Fibroblast of pulmonary artery (primary cell): ENCODE measurements at regions not wholly inside any gene's neighbourhood (a gene's known extent, or its start where the extent isn't known, plus 50 kb on each side); places are given as distances from the start of the nearest gene placed in this dataset.
"Not testable (repeated sequence)": the region's sequence is repeated elsewhere in the genome, so short reads cannot be mapped to it uniquely, and the experiment has no call there.

Experiments
- DNase-seq: peaks from one replicate; pipeline ENCODE4 v3.0.0-alpha.2; 2010; ENCODE audit warnings: low read depth
- H3K4me3 ChIP-seq: replicated peaks from 2 replicates; pipeline ENCODE4 v1.5.1; 2011; ENCODE audit warnings: low read depth, mild to moderate bottlenecking, control low read depth, low read length, moderate library complexity
- TF ChIP-seq, protein P1 (sequence below): IDR thresholded peaks from 2 replicates; pipeline ENCODE4 v1.5.1; 2011; ENCODE audit warnings: mild to moderate bottlenecking, control low read depth, low read length, inconsistent platforms; ENCODE audit errors: missing control alignments

DNA sequence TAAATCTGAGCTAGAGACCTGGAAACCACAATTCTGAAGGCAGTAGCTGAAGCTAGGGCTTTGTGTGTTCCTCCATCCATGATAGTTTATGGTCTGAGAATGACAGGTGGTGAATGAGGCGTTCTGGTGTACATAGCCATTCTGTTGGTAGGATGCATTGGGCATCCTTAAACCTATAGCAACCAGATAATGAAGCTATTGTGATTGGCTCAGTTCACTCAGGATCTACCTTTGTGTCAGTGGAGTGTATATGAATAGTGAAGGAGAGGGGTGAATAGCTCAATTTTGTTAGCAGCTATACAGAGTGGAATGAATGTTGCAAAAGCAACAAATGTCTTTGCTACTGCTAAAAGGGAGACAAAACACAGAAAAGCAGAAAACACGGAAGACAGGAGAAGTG, 80.0 kb upstream of the PCDH20 start:
- TF ChIP-seq, protein P1, sequence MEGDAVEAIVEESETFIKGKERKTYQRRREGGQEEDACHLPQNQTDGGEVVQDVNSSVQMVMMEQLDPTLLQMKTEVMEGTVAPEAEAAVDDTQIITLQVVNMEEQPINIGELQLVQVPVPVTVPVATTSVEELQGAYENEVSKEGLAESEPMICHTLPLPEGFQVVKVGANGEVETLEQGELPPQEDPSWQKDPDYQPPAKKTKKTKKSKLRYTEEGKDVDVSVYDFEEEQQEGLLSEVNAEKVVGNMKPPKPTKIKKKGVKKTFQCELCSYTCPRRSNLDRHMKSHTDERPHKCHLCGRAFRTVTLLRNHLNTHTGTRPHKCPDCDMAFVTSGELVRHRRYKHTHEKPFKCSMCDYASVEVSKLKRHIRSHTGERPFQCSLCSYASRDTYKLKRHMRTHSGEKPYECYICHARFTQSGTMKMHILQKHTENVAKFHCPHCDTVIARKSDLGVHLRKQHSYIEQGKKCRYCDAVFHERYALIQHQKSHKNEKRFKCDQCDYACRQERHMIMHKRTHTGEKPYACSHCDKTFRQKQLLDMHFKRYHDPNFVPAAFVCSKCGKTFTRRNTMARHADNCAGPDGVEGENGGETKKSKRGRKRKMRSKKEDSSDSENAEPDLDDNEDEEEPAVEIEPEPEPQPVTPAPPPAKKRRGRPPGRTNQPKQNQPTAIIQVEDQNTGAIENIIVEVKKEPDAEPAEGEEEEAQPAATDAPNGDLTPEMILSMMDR: no peak
- no peak for DNase-seq
- no peak overlapping the region for H3K4me3 ChIP-seq

DNA sequence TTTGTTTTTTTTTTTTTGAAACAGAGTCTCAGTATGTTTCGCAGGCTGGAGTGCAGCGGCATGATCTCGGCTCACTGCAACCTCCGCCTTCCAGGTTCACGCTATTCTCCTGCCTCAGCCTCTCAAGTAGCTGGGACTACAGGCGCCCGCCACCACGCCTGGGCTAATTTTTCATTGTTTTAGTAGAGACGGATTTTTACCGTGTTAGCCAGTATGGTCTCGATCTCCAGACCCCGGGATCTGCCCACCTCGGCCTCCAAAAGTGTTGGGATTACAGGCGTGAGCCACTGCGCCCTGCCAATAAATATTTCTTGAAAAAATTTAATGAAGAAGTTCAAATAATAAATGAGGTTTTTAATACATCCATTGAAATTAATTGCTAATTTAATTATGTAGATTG, 77.9 kb upstream of the PCDH20 start:
- not testable (repeated sequence) for H3K4me3 ChIP-seq, DNase-seq

DNA sequence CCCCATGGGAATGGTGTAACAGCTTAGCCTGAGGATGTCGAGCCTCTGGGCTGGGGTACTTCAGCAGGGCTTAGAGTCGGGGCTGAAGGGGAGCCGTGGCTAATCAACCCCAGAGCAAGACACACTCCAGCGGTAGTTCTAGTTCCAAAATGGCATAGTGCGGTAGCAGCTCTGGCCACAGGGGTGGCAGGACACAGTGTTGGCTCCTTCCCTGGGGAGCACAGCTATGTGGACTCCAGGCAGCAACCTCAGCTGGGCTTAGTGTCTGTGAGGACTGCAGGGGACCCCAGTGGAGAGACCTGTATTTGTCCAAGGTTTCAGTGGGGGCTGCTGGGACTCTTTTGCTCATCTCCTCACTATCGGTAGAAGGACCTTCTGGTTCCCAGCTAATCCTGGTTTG, 70.8 kb upstream of the PCDH20 start:
- DNase-seq: no peak
- TF ChIP-seq, protein P1: no peak
- H3K4me3 ChIP-seq: no peak overlapping the region

DNA sequence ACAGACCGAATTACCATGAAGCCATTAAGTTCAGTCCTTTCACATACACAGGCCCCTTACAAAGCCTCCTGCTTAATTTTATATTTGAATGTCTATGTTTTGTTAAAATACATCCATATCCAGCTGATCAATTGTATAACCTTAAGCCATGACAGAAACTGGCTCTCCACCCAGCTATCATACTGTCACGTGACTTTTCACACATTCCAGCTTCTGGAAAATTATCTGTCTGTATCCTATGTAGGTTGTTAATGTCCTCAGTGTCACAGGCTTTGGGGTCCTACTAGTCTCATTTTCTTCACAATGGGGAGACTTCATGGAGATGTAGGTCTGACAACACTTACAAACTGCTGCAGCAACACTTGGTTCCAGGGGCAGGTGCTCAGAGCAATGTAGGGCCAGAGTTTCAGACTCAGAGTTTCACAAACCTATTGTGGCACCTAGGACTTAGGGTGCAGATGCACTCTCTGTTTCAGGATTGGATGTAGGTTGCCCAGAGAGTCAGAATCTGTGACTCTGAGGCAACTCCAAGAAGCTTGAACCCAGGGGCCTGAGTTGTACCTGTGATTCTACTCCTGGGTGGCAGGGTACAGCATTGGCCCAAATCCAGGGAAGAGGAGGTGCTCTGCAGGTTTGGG, 69.6 kb upstream of the PCDH20 start:
- TF ChIP-seq, protein P1: no peak
- no peak for DNase-seq
- H3K4me3 ChIP-seq: no peak overlapping the region

DNA sequence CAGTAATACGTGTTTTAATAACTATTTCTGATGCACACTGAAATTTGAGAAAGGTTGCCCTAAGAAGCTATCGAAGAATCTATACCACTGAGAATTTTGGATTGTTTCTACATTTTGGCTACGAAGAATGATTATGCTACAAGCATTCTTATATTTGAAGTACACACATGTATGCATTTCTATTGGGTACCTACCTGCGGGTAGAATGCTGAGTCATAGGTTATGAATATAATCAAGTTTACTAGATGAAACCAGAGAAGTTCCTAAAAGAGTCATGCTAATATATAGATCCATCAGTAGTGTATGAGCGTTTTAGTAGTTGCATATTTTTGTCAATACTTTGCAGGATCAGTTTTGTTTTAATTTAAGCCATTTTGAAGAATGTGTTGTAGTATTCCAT, 62.0 kb upstream of the PCDH20 start:
- TF ChIP-seq, protein P1: no peak
- DNase-seq: no peak
- H3K4me3 ChIP-seq: no peak overlapping the region

DNA sequence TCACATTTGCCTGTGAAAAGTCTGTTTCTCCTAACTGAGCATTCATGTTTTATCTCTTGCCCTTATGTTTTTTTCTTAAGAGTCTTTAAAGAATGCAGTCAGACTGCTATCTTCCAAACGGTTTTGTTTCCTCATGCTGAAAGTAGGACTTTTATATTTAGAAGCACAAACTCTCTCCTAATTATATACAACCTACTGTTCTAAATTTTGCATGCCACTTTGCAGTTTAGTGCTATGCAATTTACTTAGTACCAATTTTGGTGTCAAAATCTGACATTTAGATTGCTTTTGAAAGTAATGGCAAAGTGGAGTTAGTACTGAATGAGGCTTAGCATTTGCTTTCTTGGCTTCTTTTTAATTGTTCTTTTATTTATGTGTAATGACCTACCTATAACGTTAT, 55.1 kb upstream of the PCDH20 start:
- TF ChIP-seq, protein P1: no peak
- DNase-seq: no peak
- H3K4me3 ChIP-seq: no peak overlapping the region

DNA sequence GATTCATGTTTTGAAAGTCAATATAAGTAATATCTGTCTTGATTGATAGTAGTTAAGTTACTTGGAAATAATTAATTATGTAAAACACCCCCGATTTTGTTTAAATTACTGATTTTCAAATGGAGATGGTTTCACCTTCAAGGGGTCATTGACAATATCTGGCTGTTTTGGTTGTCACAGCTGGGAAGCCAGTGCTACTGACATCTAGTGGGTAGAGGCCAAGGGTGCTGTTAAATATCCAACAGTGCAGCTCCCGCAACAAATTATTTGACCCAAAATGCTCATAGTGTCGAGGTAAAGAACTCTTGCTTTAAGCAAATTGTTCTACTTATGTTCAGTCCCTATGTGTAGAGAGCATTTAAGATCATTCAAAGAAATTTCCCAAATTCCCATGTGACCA, 50.6 kb upstream of the PCDH20 start:
- DNase-seq: no peak
- TF ChIP-seq, protein P1: no peak
- H3K4me3 ChIP-seq: no peak overlapping the region
